ENCODE measurements at regions not wholly inside any gene's neighbourhood (a gene's known extent, or its start where the extent isn't known, plus 50 kb on each side); places are given as distances from the start of the nearest gene placed in this dataset.

DNA sequence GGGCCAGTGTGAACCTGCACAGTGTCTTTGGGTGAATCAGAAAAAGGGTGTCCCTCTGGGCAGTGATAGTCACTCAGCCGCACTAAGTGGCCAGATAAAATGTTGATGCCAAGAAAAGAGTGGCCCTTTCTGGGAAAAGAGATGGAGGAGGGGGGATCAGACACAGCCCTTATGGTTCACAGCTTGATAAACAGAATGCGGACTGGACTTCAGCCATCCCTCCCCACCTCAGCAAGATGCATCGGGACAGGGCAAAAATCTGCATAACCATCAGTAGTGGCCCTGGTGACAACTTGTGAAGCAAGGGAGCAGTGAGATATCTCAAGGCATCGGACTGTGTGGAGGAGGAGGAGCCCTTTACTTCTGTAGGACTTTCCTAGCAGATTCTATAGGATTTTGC lies 353.8 kb upstream of the PLXNA2 start:
- DNase-seq (ENCODE audit: low read depth), result no peak
- TF ChIP-seq, protein P1, sequence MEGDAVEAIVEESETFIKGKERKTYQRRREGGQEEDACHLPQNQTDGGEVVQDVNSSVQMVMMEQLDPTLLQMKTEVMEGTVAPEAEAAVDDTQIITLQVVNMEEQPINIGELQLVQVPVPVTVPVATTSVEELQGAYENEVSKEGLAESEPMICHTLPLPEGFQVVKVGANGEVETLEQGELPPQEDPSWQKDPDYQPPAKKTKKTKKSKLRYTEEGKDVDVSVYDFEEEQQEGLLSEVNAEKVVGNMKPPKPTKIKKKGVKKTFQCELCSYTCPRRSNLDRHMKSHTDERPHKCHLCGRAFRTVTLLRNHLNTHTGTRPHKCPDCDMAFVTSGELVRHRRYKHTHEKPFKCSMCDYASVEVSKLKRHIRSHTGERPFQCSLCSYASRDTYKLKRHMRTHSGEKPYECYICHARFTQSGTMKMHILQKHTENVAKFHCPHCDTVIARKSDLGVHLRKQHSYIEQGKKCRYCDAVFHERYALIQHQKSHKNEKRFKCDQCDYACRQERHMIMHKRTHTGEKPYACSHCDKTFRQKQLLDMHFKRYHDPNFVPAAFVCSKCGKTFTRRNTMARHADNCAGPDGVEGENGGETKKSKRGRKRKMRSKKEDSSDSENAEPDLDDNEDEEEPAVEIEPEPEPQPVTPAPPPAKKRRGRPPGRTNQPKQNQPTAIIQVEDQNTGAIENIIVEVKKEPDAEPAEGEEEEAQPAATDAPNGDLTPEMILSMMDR (IDR thresholded peaks at IDR 0.05; ENCODE audit: low read depth, low read length, missing control alignments), result no peak
- H3K4me3 ChIP-seq (ENCODE audit: low read depth, low read length), result no peak overlapping the region

DNA sequence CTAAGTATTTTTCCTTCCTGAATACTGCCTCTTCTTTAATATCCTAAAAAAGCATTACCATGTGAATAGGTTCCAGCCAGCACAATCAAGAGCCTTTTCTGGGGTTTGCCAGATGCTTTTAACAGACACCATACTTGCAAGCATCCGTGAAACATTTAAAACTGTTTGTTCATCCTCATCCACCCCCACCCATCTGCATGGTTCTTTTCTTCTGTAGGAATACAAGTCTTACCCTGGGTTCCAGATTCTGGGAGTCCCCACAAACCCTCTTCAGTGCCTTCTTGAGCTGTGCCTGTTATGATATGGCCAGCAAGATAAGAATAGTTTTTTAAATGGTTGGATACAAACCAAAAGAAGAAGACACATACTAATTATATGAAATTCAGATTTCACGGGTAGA lies 354.9 kb upstream of the PLXNA2 start:
- DNase-seq (ENCODE audit: low read depth), result no peak
- TF ChIP-seq, protein P1 (IDR thresholded peaks at IDR 0.05; ENCODE audit: low read depth, low read length, missing control alignments), result no peak
- no peak overlapping the region for H3K4me3 ChIP-seq (ENCODE audit: low read depth, low read length)

DNA sequence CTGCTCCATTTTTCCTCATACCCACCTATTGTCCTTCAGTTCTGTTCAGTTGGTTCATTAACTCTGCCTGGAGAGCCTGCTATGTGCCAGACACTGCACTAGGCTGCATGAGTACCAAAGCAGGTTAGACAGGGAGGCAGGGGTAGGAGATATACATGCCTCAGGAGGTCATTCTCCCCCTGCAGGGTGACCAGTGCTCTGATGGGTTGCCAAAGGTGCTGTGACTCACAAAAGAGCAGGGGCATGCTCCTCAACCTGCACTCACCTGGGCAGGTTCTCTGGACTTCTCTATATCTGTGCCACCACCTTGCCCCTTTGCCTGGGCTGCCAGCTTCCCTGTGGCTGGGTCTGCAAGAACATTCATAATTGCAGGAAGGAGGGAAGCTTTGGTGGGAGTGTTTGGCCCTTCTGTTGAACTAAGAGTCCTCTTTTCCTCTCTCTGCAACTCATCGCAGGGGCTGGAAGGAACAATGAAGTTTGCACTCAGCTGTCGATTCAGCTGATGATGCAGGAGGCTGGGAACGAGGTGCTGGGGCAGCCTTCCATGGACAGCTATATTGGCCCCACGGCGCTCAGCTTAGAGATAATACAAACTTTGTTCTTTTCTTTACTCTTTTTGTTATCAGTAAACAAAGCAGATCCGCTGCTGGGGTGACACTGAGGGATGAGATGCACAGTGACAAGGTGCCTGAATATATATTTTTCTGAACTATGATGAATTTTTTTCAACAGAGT lies 356.4 kb upstream of the PLXNA2 start:
- H3K4me3 ChIP-seq (ENCODE audit: low read depth, low read length), result no peak overlapping the region
- TF ChIP-seq, protein P1 (IDR thresholded peaks at IDR 0.05; ENCODE audit: low read depth, low read length, missing control alignments), result no peak

DNA sequence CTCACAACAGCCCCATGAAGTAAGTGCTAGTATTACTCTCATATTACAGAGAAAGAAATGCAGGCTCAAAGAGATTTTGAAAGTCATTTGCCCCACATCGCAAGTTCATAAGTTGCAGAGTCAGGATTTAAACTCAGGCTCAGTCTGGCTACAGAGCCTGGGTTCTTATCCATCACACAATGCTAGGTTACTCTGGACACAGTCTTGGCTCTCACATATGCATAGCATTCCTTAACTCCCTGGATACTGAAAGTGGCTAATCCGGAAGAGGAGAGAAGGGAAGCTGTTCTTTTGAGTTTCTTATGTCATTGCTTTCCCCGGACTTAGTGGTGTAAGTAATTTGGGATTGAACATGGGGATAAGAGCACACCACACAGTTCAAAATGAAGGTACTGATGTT lies 357.4 kb upstream of the PLXNA2 start:
- no peak overlapping the region for H3K4me3 ChIP-seq (ENCODE audit: low read depth, low read length)
- TF ChIP-seq, protein P1 (IDR thresholded peaks at IDR 0.05; ENCODE audit: low read depth, low read length, missing control alignments), result no peak
- no peak for DNase-seq (ENCODE audit: low read depth)

More for the DNA sequence above, 356.4 kb upstream of the PLXNA2 start:
- DNase-seq (ENCODE audit: low read depth), result no peak

DNA sequence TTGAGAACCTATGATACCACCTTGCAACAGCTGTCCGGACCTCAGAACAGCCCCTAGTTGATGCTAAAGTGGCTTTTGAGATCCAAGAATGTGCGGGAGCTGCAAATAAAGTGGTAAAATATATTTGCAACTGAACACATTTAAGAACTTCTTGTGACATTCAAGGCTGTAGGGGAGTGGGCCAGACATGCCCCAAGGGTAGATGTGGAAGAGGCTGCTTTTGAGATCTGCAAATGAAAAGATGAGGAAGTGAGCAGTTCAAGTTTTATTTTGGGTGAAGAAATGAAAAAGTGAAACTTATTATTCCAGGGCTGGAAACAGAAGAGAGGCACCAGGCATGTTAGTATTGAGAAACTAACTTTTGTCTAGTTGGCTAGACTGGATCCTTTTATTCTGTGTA lies 359.5 kb upstream of the PLXNA2 start:
- DNase-seq (ENCODE audit: low read depth), result no peak
- no peak overlapping the region for H3K4me3 ChIP-seq (ENCODE audit: low read depth, low read length)
- TF ChIP-seq, protein P1 (IDR thresholded peaks at IDR 0.05; ENCODE audit: low read depth, low read length, missing control alignments), result no peak

DNA sequence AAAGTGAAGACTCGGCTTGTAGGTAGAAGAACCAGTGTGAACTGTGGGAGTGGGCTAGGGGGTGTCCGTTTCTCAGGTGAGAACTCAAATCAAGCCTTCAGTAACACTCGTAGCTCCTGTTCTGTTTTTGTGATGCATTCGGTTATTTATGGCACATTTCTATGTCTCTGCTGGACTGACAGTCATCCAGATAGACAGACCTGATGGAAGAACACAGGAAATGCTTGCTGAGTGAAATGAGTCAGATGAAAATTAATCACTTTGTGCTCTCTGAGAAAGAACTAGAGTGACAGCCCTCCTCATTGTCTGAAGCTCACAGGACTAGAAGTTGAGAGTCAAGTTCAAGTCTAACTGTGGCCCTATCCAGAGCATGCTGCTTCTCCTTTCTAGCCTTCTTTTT lies 360.1 kb upstream of the PLXNA2 start:
- H3K4me3 ChIP-seq (ENCODE audit: low read depth, low read length), result no peak overlapping the region
- TF ChIP-seq, protein P1 (IDR thresholded peaks at IDR 0.05; ENCODE audit: low read depth, low read length, missing control alignments), result no peak
- peak; percentile 48 for DNase-seq (ENCODE audit: low read depth)

DNA sequence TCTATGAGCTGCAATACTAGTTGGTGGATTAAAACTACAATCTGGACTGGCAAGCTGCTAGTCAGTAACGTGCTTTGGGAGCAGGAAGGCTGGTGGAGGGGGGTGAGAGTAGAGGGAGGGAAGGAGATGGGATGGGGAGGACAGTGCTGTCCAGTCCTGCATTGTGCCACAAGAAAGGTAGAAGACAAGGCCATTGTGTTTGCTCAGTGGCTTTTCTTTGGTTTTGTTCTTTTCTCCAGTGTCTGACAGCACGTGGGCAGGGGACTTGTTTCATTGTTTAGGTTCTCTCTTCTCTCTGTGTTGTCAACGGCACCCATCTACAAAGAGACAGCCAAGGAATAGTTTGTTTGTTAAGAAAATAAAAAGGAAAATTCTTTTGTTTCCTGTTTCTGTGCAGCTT lies 362.8 kb upstream of the PLXNA2 start:
- TF ChIP-seq, protein P1 (IDR thresholded peaks at IDR 0.05; ENCODE audit: low read depth, low read length, missing control alignments), result no peak
- DNase-seq (ENCODE audit: low read depth), result no peak
- no peak overlapping the region for H3K4me3 ChIP-seq (ENCODE audit: low read depth, low read length)
